ENCODE measurements at regions not wholly inside any gene's neighbourhood (a gene's known extent, or its start where the extent isn't known, plus 50 kb on each side); places are given as distances from the start of the nearest gene placed in this dataset.
"Not testable (repeated sequence)": the region's sequence is repeated elsewhere in the genome, so short reads cannot be mapped to it uniquely, and the experiment has no call there.

- DNase-seq: no peak
Measured at GRCh38 chr20:61056627-61057442, 195.2 kb upstream of the CDH4 start.

- no peak for DNase-seq
Measured at GRCh38 chr20:61057443-61058121, 194.5 kb upstream of the CDH4 start.

- no peak for DNase-seq
Measured at GRCh38 chr20:61061981-61062380, 190.1 kb upstream of the CDH4 start.

GRCh38 chr20:61065853-61066252 is 186.2 kb upstream of the CDH4 start:
- no peak for DNase-seq

GRCh38 chr20:61066526-61066925 is 185.5 kb upstream of the CDH4 start:
- DNase-seq: no peak

GRCh38 chr20:61067221-61067620 is 184.8 kb upstream of the CDH4 start:
- no peak for DNase-seq

- no peak for DNase-seq
Measured at GRCh38 chr20:61072398-61072797, 179.7 kb upstream of the CDH4 start.

- no peak for DNase-seq
Measured at GRCh38 chr20:61073376-61073775, 178.7 kb upstream of the CDH4 start.

- no peak for DNase-seq
Measured at GRCh38 chr20:61082720-61083119, 169.3 kb upstream of the CDH4 start.

- DNase-seq: no peak
Measured at GRCh38 chr20:61083431-61083830, 168.6 kb upstream of the CDH4 start.

GRCh38 chr20:61086031-61086430 is 166.0 kb upstream of the CDH4 start:
- DNase-seq: no peak

- no peak for DNase-seq
Measured at GRCh38 chr20:61090541-61090940, 161.5 kb upstream of the CDH4 start.

GRCh38 chr20:61092251-61092650 is 159.8 kb upstream of the CDH4 start:
- DNase-seq: no peak

- no peak for DNase-seq
Measured at GRCh38 chr20:61094581-61094980, 157.5 kb upstream of the CDH4 start.

- DNase-seq: no peak
Measured at GRCh38 chr20:61096463-61096862, 155.6 kb upstream of the CDH4 start.

- no peak for DNase-seq
Measured at GRCh38 chr20:61099806-61100205, 152.3 kb upstream of the CDH4 start.

GRCh38 chr20:61100489-61100888 is 151.6 kb upstream of the CDH4 start:
- no peak for DNase-seq

GRCh38 chr20:61101321-61101720 is 150.7 kb upstream of the CDH4 start:
- DNase-seq: not testable (repeated sequence)

GRCh38 chr20:61104232-61104631 is 147.8 kb upstream of the CDH4 start:
- DNase-seq: no peak

GRCh38 chr20:61105395-61105794 is 146.7 kb upstream of the CDH4 start:
- no peak for DNase-seq

- DNase-seq: no peak
Measured at GRCh38 chr20:61106438-61106837, 145.6 kb upstream of the CDH4 start.

GRCh38 chr20:61109221-61109805 is 142.7 kb upstream of the CDH4 start:
- no peak for DNase-seq

- DNase-seq: no peak
Measured at GRCh38 chr20:61112515-61112914, 139.5 kb upstream of the CDH4 start.

- DNase-seq: no peak
Measured at GRCh38 chr20:61113731-61114130, 138.3 kb upstream of the CDH4 start.

Data from suppressor macrophage (primary cell).